ENCODE measurements at regions not wholly inside any gene's neighbourhood (a gene's known extent, or its start where the extent isn't known, plus 50 kb on each side); places are given as distances from the start of the nearest gene placed in this dataset.
"Not testable (repeated sequence)": the region's sequence is repeated elsewhere in the genome, so short reads cannot be mapped to it uniquely, and the experiment has no call there.

DNA sequence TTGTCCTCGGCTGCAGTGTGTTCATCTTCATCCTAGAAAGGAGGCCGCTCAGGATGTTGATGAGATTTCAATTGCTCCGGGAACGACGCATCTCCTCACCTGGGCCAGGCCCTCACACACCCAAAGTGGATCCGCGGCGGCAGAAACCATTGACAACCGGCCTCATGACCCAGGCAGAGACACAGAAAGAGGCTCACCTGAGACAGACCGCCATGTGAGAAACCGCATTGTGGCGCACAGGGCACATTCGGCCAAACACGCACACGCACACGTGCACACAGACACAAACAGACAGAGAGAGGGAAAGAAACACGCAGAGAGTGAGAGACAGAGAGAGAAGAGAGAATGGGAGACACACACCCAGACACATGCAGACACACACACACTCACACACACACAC is 3879.3 kb downstream of the SRGAP2C start:
- H3K4me1 Mint-ChIP-seq, ATAC-seq, H3K27me3 Mint-ChIP-seq, H3K27ac Mint-ChIP-seq, H3K36me3 Mint-ChIP-seq, H3K4me3 Mint-ChIP-seq: not testable (repeated sequence)
- H3K9me3 Mint-ChIP-seq: peaks cover 21% of the 10 kb centered on the region

DNA sequence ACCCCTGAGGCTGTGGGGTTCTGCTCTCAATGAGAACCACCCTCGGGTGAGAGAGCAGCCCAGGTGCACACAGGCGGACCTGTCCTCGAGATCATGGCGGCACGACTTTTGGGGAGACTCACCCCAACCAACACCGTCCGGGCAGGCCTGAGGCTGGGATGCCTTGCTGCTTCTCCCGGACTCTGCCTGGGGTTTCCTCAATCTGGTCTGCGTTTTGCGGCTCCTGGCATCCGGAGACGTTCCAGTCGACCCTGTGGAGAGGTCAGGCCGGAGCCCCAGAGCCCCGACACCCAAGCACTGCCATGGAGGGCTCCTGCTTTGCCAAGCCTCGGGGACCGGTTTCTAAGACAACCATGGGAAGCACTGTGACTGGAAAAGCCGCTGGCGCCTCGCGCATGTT is 3879.7 kb downstream of the SRGAP2C start:
- Mint-ChIP-seq H3K4me1 (no peaks in the 10 kb centered on the region), H3K36me3 (no peaks in the 10 kb centered on the region), H3K9me3 (peaks cover 26% of the 10 kb centered on the region), H3K27ac (no peak overlapping the region), H3K27me3 (no peaks in the 10 kb centered on the region), H3K4me3 (no peak overlapping the region)
- ATAC-seq: no peak

DNA sequence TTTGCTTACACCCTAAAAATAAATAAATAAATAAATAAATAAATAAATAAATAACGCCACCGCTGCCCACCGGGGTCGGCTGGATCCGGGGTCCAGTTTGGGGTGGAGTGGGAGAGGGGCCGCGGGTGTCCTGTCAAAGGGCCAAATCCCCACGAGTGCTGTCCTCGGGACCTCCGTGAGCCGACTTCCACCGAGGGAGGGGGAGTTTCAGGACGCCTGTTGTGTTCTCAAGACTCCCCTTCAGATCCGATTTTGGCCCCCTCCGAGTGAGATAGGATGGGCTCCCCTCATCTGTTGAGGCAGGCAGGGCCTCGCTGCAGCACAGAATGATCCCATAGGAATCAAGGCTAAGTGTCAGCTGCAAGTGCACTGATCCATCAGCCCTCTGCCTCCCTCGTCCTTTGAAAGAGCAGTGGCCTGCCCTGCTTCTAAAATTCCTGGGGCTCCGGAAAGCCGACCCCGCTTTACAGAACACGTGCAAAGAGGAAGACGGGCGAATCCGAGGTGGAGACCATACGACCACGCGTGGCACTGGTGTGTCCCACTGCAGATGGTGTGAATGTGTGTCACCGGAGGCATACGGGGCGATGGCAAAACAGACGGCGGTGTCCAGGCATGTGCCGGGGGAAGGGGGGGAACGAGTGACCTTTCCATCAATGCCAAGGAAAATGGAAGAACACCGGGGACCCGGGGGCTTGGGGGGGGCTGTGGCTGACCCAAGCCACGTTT is 3880.5 kb downstream of the SRGAP2C start:
- no peak for ATAC-seq
- H3K4me1 Mint-ChIP-seq: no peaks in the 10 kb centered on the region
- no peaks in the 10 kb centered on the region for H3K27me3 Mint-ChIP-seq
- peaks cover 33% of the 10 kb centered on the region for H3K9me3 Mint-ChIP-seq
- H3K4me3 Mint-ChIP-seq: no peak overlapping the region
- H3K36me3 Mint-ChIP-seq: no peaks in the 10 kb centered on the region
- H3K27ac Mint-ChIP-seq: no peak overlapping the region

DNA sequence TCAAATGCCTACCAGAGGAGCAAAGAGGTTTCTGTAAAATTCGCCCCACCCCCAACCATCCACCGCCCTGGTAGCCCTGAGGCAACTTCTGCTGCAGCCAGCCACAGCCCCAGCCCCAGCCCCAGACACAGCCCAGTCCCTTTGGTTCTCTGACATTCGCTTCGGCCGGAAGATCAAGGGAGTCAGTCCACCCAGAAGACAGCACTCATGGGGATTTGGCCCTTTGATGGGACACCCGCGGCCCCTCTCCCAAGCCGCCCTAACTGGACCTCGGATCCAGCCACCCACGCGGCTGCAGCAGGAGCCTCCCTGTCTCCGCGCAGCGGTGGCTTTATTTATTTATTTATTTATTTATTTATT is 3881.0 kb downstream of the SRGAP2C start:
- Mint-ChIP-seq H3K9me3 (peaks cover 39% of the 10 kb centered on the region), H3K27ac (no peak overlapping the region), H3K36me3 (no peaks in the 10 kb centered on the region), H3K27me3 (no peaks in the 10 kb centered on the region), H3K4me1 (no peaks in the 10 kb centered on the region), H3K4me3 (no peak overlapping the region)
- ATAC-seq: no peak

DNA sequence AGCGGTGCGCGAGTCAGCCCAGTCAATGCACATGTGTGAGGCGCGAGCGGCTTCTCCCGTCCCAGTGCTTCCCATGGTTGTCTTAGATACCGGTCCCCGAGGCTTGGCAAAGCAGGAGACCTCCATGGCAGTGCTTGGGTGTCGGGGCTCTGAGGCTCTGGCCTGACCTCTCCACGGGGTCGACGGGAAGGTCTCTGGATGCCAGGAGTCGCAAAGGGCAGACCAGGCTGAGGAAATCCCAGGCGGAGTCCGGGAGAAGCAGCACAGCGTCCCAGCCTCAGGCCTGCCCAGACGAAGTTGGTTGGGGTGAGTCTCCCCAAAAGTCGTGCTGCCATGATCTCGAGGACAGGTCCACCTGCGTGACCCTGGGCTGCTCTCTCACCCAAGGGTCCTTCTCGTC is 3881.6 kb downstream of the SRGAP2C start:
- H3K4me3 Mint-ChIP-seq: no peak overlapping the region
- no peak overlapping the region for H3K27ac Mint-ChIP-seq
- no peaks in the 10 kb centered on the region for H3K27me3 Mint-ChIP-seq
- peaks cover 43% of the 10 kb centered on the region for H3K9me3 Mint-ChIP-seq
- ATAC-seq: no peak
- H3K36me3 Mint-ChIP-seq: no peaks in the 10 kb centered on the region
- H3K4me1 Mint-ChIP-seq: no peaks in the 10 kb centered on the region

DNA sequence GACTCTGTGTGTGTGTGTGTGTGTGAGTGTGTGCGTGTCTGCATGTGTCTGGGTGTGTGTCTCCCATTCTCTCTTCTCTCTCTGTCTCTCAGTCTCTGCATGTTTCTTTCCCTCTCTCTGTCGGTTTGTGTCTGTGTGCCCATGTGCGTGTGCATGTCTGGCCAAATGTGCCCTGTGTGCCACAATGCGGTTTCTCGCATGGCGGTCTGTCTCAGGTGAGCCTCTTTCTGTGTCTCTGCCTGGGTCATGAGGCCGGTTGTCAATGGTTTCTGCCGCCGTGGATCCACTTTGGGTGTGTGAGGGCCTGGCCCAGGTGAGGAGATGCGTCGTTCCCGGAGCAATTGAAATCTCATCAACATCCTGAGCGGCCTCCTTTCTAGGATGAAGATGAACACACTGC is 3882.1 kb downstream of the SRGAP2C start:
- peaks cover 44% of the 10 kb centered on the region for H3K9me3 Mint-ChIP-seq
- not testable (repeated sequence) for H3K27me3 Mint-ChIP-seq, H3K27ac Mint-ChIP-seq, H3K4me3 Mint-ChIP-seq, H3K4me1 Mint-ChIP-seq, ATAC-seq, H3K36me3 Mint-ChIP-seq

DNA sequence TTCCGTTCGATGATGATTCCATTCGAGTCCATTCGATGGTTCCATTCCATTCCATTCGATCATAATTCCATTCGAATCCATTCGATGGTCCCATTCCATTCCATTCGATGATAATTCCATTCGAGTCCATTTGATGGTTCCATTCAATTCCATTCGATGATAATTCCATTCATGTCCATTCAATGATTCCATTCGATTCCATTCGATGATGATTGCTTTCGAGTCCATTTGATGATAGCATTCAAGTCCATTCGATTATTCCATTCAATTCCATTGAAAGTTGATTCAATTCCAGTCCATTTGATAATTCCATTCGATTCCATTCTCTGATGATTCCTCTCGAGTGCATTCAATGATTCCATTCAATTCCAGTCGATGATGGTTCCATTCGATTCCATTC is 3895.3 kb downstream of the SRGAP2C start:
- H3K9me3 Mint-ChIP-seq: peaks cover 56% of the 10 kb centered on the region
- H3K27ac Mint-ChIP-seq: no peak overlapping the region
- H3K4me1 Mint-ChIP-seq: no peaks in the 10 kb centered on the region
- peaks cover 30% of the 10 kb centered on the region for H3K36me3 Mint-ChIP-seq
- no peaks in the 10 kb centered on the region for H3K27me3 Mint-ChIP-seq
- no peak for ATAC-seq
- no peak overlapping the region for H3K4me3 Mint-ChIP-seq

DNA sequence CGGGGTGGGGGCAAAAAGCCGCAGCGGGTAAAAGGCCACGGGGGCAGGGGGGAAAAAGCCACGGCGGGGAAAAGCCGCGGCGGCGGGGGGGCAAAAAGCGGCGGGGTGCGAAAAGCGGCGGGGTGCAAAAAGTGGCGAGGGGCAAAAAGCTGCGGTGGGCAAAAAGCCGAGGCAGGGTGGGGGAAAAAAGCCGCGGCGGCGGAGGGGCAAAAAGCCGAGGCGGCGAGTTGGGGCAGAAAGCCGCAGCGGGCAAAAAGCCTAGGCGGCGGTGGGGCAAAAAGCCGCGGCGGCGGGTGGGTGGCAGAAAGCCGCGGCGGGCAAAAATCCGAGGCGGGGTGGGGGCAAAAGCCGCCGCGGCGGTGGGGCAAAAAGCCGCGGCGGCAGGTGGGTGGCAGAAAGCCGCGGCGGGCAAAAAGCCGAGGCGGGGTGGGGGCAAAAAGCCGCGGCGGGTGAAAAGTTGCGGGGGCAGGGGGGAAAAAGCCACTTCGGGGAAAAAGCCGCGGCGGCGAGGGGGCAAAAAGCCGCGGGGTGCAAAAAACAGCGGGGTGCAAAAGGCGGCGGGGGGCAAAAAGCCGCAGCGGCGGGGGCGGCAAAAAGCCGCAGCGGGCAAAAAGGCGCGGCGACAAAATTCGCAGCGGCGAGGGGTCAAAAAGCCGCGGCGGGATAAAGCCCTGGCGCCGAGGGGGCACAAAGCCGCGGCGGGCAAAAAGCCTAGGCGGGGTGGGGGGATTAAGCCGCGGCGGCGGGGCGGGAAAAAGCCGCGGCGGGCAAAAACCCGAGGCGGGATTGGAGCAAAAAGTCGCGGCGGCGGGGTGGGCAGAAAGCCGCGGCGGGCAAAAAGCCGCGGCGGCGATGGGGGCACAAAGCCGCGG is 3901.2 kb downstream of the SRGAP2C start:
- H3K27me3 Mint-ChIP-seq: no peaks in the 10 kb centered on the region
- no peak overlapping the region for H3K4me3 Mint-ChIP-seq
- H3K4me1 Mint-ChIP-seq: no peaks in the 10 kb centered on the region
- H3K27ac Mint-ChIP-seq: no peak overlapping the region
- peaks cover 41% of the 10 kb centered on the region for H3K9me3 Mint-ChIP-seq
- ATAC-seq: no peak
- peaks cover 24% of the 10 kb centered on the region for H3K36me3 Mint-ChIP-seq

DNA sequence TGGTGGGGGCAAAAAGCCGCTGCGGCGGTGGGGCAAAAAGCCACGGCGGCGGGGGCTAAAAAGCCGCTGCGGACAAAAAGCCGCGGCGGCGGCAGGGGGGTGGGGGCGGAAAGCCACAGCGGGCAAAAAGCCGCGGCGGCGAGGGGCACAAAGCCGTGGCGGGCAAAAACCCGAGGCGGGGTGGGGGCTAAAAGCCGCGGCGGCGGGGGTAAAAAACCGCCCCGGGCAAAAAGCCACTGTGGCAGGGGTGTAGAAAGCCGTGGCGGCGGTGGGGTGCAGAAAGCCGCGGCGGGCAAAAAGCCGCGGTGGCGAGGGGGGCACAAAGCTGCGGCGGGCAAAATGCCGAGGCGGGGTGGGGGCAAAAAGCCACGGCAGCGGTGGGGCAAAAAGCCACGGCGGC is 3901.8 kb downstream of the SRGAP2C start:
- peaks cover 20% of the 10 kb centered on the region for H3K36me3 Mint-ChIP-seq
- H3K27ac Mint-ChIP-seq: no peak overlapping the region
- no peak for ATAC-seq
- peaks cover 36% of the 10 kb centered on the region for H3K9me3 Mint-ChIP-seq
- no peak overlapping the region for H3K4me3 Mint-ChIP-seq
- H3K27me3 Mint-ChIP-seq: no peaks in the 10 kb centered on the region
- no peaks in the 10 kb centered on the region for H3K4me1 Mint-ChIP-seq

DNA sequence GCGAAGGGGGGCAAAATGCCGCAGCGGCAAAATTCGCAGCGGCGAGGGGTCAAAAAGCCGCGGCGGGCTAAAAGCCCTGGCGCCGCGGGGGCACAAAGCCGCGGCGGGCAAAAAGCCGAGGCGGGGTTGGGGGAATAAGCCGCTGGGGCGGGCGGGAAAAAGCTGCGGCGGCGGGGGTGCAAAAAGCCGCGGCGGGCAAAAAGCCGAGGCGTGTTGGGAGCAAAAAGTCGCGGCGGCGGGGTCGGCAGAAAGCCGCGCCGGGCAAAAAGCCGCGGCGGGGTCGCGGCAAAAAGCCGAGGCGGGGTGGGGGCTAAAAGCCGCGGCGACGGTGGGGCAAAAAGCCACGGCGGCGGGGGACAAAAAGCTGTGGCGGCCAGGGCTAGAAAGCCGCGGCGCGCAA is 3902.5 kb downstream of the SRGAP2C start:
- Mint-ChIP-seq H3K36me3 (peaks cover 20% of the 10 kb centered on the region), H3K27me3 (no peaks in the 10 kb centered on the region), H3K4me1 (no peaks in the 10 kb centered on the region), H3K9me3 (peaks cover 30% of the 10 kb centered on the region), H3K4me3 (no peak overlapping the region), H3K27ac (no peak overlapping the region)
- ATAC-seq: no peak

DNA sequence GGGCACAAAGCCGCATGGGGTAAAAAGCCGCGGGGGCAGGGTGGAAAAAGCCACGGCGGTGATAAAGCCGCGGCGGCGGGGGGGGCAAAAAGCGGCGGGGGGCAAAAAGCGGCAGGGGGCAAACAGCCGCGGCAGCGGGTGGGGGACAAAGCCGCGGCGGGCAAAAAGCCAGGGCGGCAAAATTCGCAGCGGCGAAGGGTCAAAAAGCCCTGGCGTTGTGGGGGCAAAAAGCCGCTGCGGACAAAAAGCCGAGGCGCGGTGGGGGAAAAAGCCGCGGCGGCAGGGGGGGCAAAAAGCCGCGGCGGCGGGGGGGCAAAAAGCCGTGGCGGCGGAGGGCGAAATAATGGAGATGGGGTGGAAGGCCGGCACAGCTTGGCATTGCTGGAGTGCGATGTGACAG is 3902.9 kb downstream of the SRGAP2C start:
- Mint-ChIP-seq H3K4me1 (no peaks in the 10 kb centered on the region), H3K27ac (no peak overlapping the region), H3K36me3 (peaks cover 20% of the 10 kb centered on the region), H3K9me3 (peaks cover 25% of the 10 kb centered on the region), H3K4me3 (no peak overlapping the region), H3K27me3 (no peaks in the 10 kb centered on the region)
- no peak for ATAC-seq

DNA sequence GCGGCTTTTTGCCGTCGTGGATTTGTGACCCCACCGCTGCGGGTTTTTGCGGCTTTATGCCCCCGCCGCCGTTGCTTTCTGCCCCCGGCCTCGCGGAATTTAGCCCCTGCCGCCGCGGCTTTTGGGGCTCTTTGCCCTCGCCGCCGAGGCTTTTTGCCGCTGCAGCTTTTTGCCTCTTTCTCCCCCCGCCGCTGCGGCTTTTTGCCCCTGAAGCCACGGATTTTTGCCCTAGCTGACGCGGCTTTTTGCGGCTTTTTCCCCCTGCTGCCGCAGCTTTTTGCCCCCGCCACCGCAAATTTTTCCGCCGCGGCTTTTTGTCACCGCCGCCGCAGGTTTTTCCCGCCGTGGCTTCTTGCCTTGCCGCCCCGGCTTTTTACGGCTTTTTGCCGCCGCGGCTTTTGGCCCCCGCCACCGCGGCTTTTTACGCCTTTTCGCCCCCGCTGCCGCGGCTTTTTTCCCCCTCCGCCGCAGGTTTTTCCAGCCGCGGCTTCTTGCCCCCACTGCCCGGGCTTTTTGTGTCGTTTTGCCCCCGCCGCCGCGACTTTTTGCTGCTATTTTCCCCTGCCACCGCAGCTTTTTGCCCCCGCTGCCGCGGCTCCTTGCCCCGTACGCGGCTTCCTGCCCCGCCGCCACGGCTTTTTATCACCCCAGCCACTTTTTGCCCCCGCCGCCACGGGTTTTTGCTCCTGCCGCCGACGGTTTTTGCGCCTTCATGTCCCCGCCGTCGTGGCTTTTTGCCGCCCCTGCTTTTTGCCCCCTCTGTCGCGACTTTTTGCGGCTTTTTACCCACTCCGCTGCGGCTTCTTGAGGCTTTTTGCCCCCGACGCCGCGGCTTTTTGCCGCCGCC is 3933.6 kb downstream of the SRGAP2C start:
- no peaks in the 10 kb centered on the region for H3K4me1 Mint-ChIP-seq
- H3K4me3 Mint-ChIP-seq: no peak overlapping the region
- H3K27ac Mint-ChIP-seq: no peak overlapping the region
- peaks cover 7% of the 10 kb centered on the region for H3K36me3 Mint-ChIP-seq
- ATAC-seq: no peak
- H3K27me3 Mint-ChIP-seq: no peaks in the 10 kb centered on the region
- peaks cover 7% of the 10 kb centered on the region for H3K9me3 Mint-ChIP-seq

DNA sequence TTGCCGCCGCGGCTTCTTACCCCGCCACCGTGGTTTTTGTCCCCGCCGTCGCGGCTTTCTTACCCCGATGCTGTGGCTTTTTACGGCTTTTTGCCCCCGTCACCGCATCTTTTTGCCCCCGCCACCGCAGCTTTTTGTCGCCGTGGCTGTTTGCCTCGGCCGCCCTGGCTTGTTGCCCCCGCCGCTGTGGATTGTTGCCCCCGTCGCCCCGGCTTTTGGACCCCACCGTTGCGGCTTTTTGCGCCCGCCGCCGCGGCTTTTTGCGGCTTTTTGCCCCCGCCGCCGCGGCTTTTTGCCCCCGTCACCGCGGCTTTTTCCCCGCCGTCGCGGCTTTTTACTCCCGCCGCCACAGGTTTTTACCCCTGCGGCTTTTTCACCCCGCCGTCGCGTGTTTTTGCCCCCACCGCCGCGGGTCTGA is 3934.3 kb downstream of the SRGAP2C start:
- no peak overlapping the region for H3K4me3 Mint-ChIP-seq
- peaks cover 7% of the 10 kb centered on the region for H3K36me3 Mint-ChIP-seq
- peaks cover 8% of the 10 kb centered on the region for H3K9me3 Mint-ChIP-seq
- H3K27me3 Mint-ChIP-seq: no peaks in the 10 kb centered on the region
- H3K27ac Mint-ChIP-seq: no peak overlapping the region
- no peaks in the 10 kb centered on the region for H3K4me1 Mint-ChIP-seq
- no peak for ATAC-seq

DNA sequence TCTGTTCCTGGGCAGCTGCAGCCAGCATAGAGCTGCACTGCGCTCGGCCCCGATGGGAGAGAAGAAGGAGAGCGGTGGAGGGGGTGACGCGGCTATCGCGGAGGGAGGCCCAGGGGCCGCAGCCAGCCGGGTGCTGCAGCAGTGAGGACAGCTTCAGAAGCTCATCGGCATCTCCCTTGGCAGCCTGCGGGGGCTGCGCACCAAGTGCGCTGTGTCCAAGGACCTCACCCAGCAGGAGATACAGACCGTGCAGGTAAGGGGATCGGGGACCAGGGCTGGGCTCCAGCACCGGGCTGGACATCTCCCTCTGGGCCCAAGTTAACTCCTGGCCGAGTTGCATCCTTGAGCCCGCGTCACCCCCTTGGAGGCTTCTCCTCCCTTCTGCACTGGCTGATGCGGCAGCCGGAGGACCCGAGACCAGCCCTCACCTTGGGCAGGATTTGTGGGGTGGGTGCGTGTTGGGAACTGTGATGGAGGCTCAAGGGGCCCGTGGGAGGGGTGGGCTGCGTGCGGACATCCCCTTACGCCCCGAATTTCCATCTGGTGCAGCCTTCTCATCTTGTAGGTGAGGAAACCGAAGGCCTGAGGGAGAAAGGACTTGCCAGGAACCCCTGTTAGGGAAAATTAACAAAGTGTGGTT is 3934.9 kb downstream of the SRGAP2C start:
- not testable (repeated sequence) for H3K4me3 Mint-ChIP-seq, H3K9me3 Mint-ChIP-seq, H3K27ac Mint-ChIP-seq, ATAC-seq, H3K4me1 Mint-ChIP-seq, H3K36me3 Mint-ChIP-seq, H3K27me3 Mint-ChIP-seq

DNA sequence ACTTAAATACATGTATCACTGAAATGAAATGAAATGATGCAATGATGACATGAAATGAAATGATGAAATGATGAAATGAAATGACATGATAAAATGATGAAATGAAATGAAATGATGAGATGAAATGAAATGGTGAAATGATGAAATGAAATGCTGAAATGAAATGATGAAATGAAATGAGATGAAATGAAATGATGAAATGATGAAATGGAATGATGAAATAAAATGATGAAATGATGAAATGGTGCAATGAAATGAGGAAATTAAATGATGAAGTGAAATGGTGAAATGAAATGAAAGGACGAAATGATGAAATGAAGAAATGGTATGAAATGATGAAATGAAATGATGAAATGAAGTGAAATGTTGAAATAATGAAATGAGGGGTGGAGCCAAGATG is 3937.8 kb downstream of the SRGAP2C start:
- not testable (repeated sequence) for H3K27me3 Mint-ChIP-seq, ATAC-seq, H3K4me3 Mint-ChIP-seq, H3K36me3 Mint-ChIP-seq, H3K4me1 Mint-ChIP-seq, H3K27ac Mint-ChIP-seq
- H3K9me3 Mint-ChIP-seq: peaks cover 17% of the 10 kb centered on the region
